ENCODE measurements at regions not wholly inside any gene's neighbourhood (a gene's known extent, or its start where the extent isn't known, plus 50 kb on each side); places are given as distances from the start of the nearest gene placed in this dataset.

GRCh38 chr10:64959883-64960282 lies 1438.7 kb downstream of the REEP3 start:
- POLR2A ChIA-PET, result no interaction called here
- peaks cover 9% of the 10 kb centered on the region for H3K9me3 Mint-ChIP-seq (ENCODE audit: unreplicated experiment)
- no peak overlapping the region for H3K27ac Mint-ChIP-seq (ENCODE audit: unreplicated experiment)
- Histone ChIP-seq H3K27me3 (replicated peaks; ENCODE audit: control insufficient read depth, insufficient read depth, low read length) (no peaks in the 10 kb centered on the region), H3K9me3 (no peaks in the 10 kb centered on the region), H3K4me3 (ENCODE audit: low read depth, low read length) (no peak overlapping the region), H3K36me3 (ENCODE audit: control insufficient read depth, insufficient read depth, low read length) (no peaks in the 10 kb centered on the region), H3K4me1 (no peaks in the 10 kb centered on the region)
- no peaks in the 10 kb centered on the region for H3K36me3 Mint-ChIP-seq (ENCODE audit: insufficient read depth, unreplicated experiment)
- no peaks in the 10 kb centered on the region for H3K27me3 Mint-ChIP-seq (ENCODE audit: insufficient read depth, unreplicated experiment)
- H3K4me3 Mint-ChIP-seq (ENCODE audit: unreplicated experiment), result no peak overlapping the region
- no peaks in the 10 kb centered on the region for H3K4me1 Mint-ChIP-seq (ENCODE audit: low read depth, unreplicated experiment)
- no TSS peak for BruUV-seq (replicated peaks)
- CTCF ChIA-PET, result no interaction called here
- TF ChIP-seq CTCF (IDR thresholded peaks at IDR 0.05; ENCODE audit: insufficient read depth in 1 of 2, low read depth in 1 of 2, low read length in 1 of 2, severe bottlenecking in 1 of 2, unreplicated experiment in 1 of 2), result no peak
- DNase-seq, result no peak
- intact Hi-C loops (cut with micrococcal nuclease; ENCODE audit: unreplicated experiment), result loop anchor here (10.0 kb wide), 1 partner anchor 95 kb away; no protein-coding TSS in a partner anchor

- BruUV-seq (replicated peaks), result no TSS peak
- Mint-ChIP-seq H3K36me3 (ENCODE audit: insufficient read depth, unreplicated experiment) (no peaks in the 10 kb centered on the region), H3K27ac (ENCODE audit: unreplicated experiment) (no peak overlapping the region), H3K4me1 (ENCODE audit: low read depth, unreplicated experiment) (no peaks in the 10 kb centered on the region), H3K27me3 (ENCODE audit: insufficient read depth, unreplicated experiment) (peaks cover 2% of the 10 kb centered on the region), H3K4me3 (ENCODE audit: unreplicated experiment) (no peak overlapping the region), H3K9me3 (ENCODE audit: unreplicated experiment) (no peaks in the 10 kb centered on the region)
- H3K4me1 ChIP-seq, result no peaks in the 10 kb centered on the region
- H3K27me3 ChIP-seq (replicated peaks; ENCODE audit: control insufficient read depth, insufficient read depth, low read length), result no peaks in the 10 kb centered on the region
- no peak for DNase-seq
- ChIA-PET CTCF (no interaction called here), POLR2A (no interaction called here)
- no peaks in the 10 kb centered on the region for H3K9me3 ChIP-seq
- intact Hi-C loops (cut with micrococcal nuclease; ENCODE audit: unreplicated experiment), result loop anchor here (5.0 to 10.0 kb wide), 2 partner anchors 241 to 381 kb away; no protein-coding TSS in a partner anchor
- no peaks in the 10 kb centered on the region for H3K36me3 ChIP-seq (ENCODE audit: control insufficient read depth, insufficient read depth, low read length)
- H3K4me3 ChIP-seq (ENCODE audit: low read depth, low read length), result no peak overlapping the region
- no peak for TF ChIP-seq CTCF (IDR thresholded peaks at IDR 0.05; ENCODE audit: insufficient read depth in 1 of 2, low read depth in 1 of 2, low read length in 1 of 2, severe bottlenecking in 1 of 2, unreplicated experiment in 1 of 2)
Measured at GRCh38 chr10:64973391-64973790, 1452.2 kb downstream of the REEP3 start.

GRCh38 chr10:64976150-64976549 lies 1454.9 kb downstream of the REEP3 start:
- CTCF ChIA-PET, result no interaction called here
- DNase-seq, result no peak
- Mint-ChIP-seq H3K36me3 (ENCODE audit: insufficient read depth, unreplicated experiment) (no peaks in the 10 kb centered on the region), H3K27me3 (ENCODE audit: insufficient read depth, unreplicated experiment) (peaks cover 2% of the 10 kb centered on the region), H3K4me1 (ENCODE audit: low read depth, unreplicated experiment) (no peaks in the 10 kb centered on the region), H3K4me3 (ENCODE audit: unreplicated experiment) (no peak overlapping the region), H3K9me3 (ENCODE audit: unreplicated experiment) (no peaks in the 10 kb centered on the region), H3K27ac (ENCODE audit: unreplicated experiment) (no peak overlapping the region)
- BruUV-seq (replicated peaks), result no TSS peak
- Histone ChIP-seq H3K36me3 (ENCODE audit: control insufficient read depth, insufficient read depth, low read length) (no peaks in the 10 kb centered on the region), H3K4me3 (ENCODE audit: low read depth, low read length) (no peak overlapping the region), H3K27me3 (replicated peaks; ENCODE audit: control insufficient read depth, insufficient read depth, low read length) (no peaks in the 10 kb centered on the region), H3K4me1 (no peaks in the 10 kb centered on the region), H3K9me3 (no peaks in the 10 kb centered on the region)
- TF ChIP-seq CTCF (IDR thresholded peaks at IDR 0.05; ENCODE audit: insufficient read depth in 1 of 2, low read depth in 1 of 2, low read length in 1 of 2, severe bottlenecking in 1 of 2, unreplicated experiment in 1 of 2), result no peak
- POLR2A ChIA-PET, result no interaction called here
- intact Hi-C loops (cut with micrococcal nuclease; ENCODE audit: unreplicated experiment), result loop anchor here (10.0 kb wide), 1 partner anchor 379 kb away; no protein-coding TSS in a partner anchor

Data from Caco-2 (cell line).